HUES48 (cell line): ENCODE measurements at regions not wholly inside any gene's neighbourhood (a gene's known extent, or its start where the extent isn't known, plus 50 kb on each side); places are given as distances from the start of the nearest gene placed in this dataset.
"Not testable (repeated sequence)": the region's sequence is repeated elsewhere in the genome, so short reads cannot be mapped to it uniquely, and the experiment has no call there.

Source experiments
- H3K27ac ChIP-seq: one replicate; pipeline ENCODE4 v1.7.0; 2013; ENCODE audit warnings: low read depth, low read length, inconsistent platforms
- H3K27me3 ChIP-seq: 2 replicates; pipeline ENCODE4 v1.6.1; 2013; ENCODE audit warnings: mild to moderate bottlenecking, low read length; ENCODE audit not compliant: control insufficient read depth, insufficient read depth
- H3K36me3 ChIP-seq: 2 replicates; pipeline ENCODE4 v1.6.1; 2013; ENCODE audit warnings: low read length; ENCODE audit not compliant: control insufficient read depth, insufficient read depth
- H3K4me1 ChIP-seq: 2 replicates; pipeline ENCODE4 v1.6.1; 2013; ENCODE audit warnings: mild to moderate bottlenecking, low read length; ENCODE audit not compliant: control insufficient read depth, insufficient read depth
- H3K4me3 ChIP-seq: 2 replicates; pipeline ENCODE4 v1.5.1; 2013; ENCODE audit warnings: mild to moderate bottlenecking, low read depth, low read length
- H3K9ac ChIP-seq: 2 replicates; pipeline ENCODE4 v1.6.1; 2013; ENCODE audit warnings: mild to moderate bottlenecking, low read depth, low read length, moderate library complexity
- H3K9me3 ChIP-seq: 2 replicates; pipeline ENCODE4 v1.6.1; 2013; ENCODE audit warnings: low read length; ENCODE audit not compliant: control insufficient read depth, insufficient read depth

DNA sequence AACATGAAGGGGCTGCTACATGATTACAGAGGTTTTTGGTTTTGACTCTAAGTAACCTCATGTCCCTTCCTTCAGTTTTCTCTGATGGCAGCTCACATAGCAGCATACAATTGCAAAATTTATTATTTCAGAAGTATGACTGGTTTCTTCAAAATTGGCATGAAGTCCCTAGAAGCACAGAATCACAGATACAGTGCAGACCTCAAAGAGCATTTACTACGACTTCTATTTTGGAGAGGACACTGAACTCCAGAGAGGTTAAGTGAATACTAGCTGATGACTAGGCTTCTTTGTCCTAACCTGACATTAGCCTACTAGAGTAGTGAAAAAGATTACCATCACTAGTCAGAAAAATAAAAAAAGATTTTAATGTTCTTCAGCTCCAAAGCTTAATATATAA is 664.3 kb downstream of the RFPL4B start:
- Histone ChIP-seq H3K4me1 (peaks cover 10% of the 10 kb centered on the region; the same call in 1 of the 2 replicates), H3K27ac (no peak overlapping the region), H3K27me3 (no peaks in the 10 kb centered on the region)

DNA sequence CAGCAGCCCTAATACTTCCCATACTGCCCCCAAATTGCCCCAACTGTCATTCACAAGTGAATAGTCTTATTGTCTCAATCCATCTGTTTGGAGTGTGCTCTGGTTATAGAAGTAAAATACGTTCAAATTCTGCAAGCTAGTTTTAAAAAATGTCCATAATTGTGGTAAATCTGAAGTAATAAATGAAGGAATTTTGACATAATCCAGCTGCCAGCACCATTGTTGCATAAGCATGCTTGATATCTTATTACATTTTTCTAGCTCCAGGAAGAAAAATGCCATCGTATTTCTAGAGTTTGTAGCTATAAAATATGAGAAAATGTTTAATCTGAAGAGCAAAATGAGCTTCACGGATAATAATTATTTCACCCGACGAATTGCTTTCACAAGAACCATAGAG is 664.7 kb downstream of the RFPL4B start:
- Histone ChIP-seq H3K9ac (no peak overlapping the region), H3K27ac (no peak overlapping the region), H3K27me3 (no peaks in the 10 kb centered on the region), H3K36me3 (no peaks in the 10 kb centered on the region), H3K4me1 (peaks cover 10% of the 10 kb centered on the region; the same call in 1 of the 2 replicates), H3K9me3 (no peaks in the 10 kb centered on the region), H3K4me3 (no peak overlapping the region)

More for the DNA sequence above, 664.3 kb downstream of the RFPL4B start:
- H3K9ac ChIP-seq, result no peak overlapping the region
- no peak overlapping the region for H3K4me3 ChIP-seq
- no peaks in the 10 kb centered on the region for H3K36me3 ChIP-seq
- H3K9me3 ChIP-seq, result no peaks in the 10 kb centered on the region

DNA sequence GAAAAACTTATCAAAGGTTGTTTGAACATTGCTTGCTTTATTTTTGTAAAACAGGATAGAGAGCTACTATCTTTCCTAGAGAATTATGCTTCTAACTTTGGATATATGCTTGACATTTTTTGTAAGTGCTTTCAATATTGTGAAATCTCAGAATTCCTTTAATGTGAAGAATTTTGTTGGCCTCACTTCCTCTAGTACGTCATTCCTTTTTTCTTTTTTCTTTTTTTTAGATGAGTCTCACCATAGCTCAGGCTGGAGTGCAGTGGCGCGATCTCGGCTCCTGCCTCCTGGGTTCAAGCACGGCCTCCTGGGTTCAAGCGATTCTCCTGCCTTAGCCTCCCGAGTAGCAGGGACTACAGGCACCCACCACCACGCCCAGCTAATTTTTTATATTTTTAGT is 668.1 kb downstream of the RFPL4B start:
- Histone ChIP-seq H3K27ac (no peak overlapping the region), H3K9me3 (no peaks in the 10 kb centered on the region), H3K4me1 (no peaks in the 10 kb centered on the region), H3K27me3 (no peaks in the 10 kb centered on the region), H3K9ac (no peak overlapping the region), H3K36me3 (no peaks in the 10 kb centered on the region), H3K4me3 (no peak overlapping the region)

DNA sequence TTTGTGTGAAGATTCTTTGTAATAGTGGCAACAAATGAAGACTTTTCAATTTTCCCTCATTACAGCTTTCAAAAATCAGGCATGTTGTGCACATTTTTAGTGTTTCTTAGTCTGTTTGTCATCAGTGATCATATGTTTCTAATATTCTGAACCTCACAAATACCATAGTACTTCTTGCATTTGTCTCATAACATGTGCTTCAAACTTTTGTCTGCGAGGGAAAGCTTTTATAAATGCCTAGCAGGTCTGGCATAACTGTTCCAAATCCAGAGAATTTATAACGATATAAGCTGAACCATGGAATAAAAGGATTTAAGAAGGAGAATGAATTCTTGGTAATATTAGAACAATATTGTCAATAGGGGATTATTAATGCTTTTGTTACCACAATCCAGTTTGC is 670.2 kb downstream of the RFPL4B start:
- Histone ChIP-seq H3K36me3 (no peaks in the 10 kb centered on the region), H3K4me1 (no peaks in the 10 kb centered on the region), H3K27ac (no peak overlapping the region), H3K9me3 (no peaks in the 10 kb centered on the region), H3K9ac (no peak overlapping the region), H3K4me3 (no peak overlapping the region), H3K27me3 (no peaks in the 10 kb centered on the region)

DNA sequence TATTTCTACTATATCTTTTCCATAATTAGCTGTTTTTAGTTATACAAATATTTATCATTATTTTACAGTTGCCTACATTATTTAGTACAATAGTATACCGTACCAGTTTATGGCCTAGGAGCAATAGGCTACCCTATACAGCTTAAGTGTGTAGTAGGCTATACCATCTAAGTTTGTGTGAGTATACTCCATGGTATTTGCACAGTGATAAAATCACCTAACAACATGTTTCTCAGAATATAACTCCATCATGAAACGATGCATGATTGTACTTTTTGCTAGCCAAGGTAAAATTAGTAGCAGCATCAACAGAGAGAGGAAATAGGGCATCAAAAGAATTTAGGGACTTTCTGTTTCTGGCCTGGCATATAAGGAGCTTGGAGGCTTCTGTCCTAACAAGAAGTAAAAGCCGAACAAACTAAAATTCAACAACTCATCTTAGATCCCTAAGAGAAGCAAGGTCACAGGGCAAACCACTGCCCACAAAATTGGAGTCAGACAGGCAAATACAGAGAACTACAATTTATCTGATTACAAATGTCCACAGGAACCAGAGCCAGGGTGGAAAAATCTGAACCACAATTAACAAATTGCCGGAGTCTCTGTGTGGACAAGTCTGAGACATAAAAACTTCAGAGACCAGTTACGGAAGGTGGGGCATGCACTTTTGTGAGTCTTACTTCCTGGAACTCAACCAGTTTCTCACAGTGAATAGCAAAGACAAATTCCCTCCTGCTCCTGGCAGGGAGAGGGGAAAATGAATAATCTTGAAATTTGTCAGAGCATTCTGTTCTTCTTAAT is 671.4 kb downstream of the RFPL4B start:
- H3K4me3 ChIP-seq, result no peak overlapping the region
- H3K36me3 ChIP-seq, result no peaks in the 10 kb centered on the region
- H3K9ac ChIP-seq, result no peak overlapping the region
- H3K4me1 ChIP-seq, result no peaks in the 10 kb centered on the region
- H3K9me3 ChIP-seq, result no peaks in the 10 kb centered on the region
- H3K27me3 ChIP-seq, result no peaks in the 10 kb centered on the region
- H3K27ac ChIP-seq, result no peak overlapping the region

DNA sequence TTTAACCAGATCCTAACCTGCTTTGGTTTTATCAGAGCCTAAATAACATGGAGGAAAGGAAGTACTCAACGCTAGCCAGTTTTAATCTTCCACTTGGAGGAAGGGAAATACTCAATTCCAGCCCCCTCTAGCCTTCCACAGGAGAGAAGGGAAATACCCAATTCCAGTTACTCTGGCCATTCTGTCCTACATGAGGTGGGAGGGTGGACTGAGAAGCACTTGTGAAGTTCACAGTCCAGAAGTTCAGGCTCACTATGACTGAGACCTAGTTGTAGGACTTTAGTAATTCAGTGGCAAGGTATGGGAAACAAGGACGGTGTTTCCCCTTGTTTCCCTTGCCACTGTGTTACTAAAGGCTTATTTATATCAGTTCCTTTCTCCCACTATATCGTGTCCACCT is 672.0 kb downstream of the RFPL4B start:
- Histone ChIP-seq H3K36me3 (no peaks in the 10 kb centered on the region), H3K27ac (no peak overlapping the region), H3K9me3 (no peaks in the 10 kb centered on the region), H3K27me3 (no peaks in the 10 kb centered on the region), H3K9ac (no peak overlapping the region), H3K4me3 (no peak overlapping the region), H3K4me1 (no peaks in the 10 kb centered on the region)

DNA sequence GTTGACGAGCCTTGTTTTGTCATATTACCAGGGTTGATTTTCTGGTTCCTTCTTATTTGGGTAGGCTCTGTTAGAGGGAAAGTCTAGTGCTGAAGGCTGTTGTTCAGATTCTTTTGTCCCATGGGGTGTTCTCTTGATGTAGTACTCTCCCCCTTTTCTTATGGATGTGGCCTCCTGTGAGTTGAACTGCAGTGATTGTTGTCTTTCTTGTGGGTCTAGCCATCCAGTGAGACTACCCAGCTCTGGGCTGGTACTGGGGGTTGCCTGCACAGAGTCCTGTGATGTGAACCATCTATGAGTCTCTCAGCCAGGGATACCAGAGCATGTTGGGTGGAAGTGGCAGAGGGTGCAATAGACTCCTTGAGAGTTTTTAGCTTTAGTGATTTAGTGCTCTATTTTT is 680.6 kb downstream of the RFPL4B start:
- Histone ChIP-seq H3K36me3 (no peaks in the 10 kb centered on the region), H3K9ac (no peak overlapping the region), H3K4me1 (peaks cover 15% of the 10 kb centered on the region), H3K9me3 (no peaks in the 10 kb centered on the region), H3K27me3 (no peaks in the 10 kb centered on the region), H3K27ac (no peak overlapping the region), H3K4me3 (no peak overlapping the region)

DNA sequence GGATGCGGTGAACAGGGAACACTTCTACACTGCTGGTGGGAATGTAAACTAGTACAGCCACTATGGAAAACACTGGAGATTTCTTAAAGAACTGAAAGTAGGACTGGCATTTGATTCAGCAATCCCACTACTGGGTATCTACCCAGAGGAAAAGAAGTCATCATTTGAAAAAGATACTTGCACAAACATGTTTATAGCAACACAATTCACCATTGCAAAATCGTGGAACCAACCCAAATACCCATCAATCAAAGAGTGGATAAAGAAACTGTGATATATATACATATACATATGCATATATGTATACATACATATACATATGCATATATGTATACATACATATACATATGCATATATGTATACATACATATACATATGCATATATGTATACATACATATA is 682.0 kb downstream of the RFPL4B start:
- H3K36me3 ChIP-seq, H3K9me3 ChIP-seq, H3K27me3 ChIP-seq, H3K4me3 ChIP-seq, H3K9ac ChIP-seq, H3K27ac ChIP-seq: not testable (repeated sequence)
- peaks cover 15% of the 10 kb centered on the region for H3K4me1 ChIP-seq

DNA sequence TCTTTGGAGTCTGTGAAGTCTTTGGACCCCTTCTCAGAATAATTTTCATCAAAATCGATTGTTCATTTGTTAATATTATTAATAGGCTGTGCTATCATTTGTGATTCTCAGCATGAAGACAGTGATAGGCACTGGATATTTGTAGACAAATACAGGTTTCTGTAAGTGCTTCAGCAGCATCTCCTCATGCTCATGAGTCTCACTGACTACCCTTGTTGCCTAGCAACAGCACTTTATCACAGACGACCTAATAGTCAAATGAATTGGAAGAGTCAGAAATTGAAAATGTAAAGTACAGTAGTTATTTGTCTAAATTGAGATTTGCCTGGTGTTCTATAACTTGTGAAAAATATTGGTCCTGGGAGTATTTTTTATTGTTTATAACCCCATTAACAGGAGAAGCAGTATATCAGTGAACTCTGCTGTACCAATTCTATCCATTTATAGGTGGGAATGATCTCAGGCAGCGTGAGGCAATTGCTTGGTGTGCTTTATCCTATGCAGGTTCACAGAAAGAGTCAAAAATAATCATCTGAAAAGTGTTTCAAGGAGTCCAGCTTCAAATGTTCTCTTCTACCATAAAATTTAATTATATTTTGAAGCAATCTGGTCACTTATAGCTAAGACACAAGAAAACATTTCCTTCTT is 684.6 kb downstream of the RFPL4B start:
- Histone ChIP-seq H3K4me3 (no peak overlapping the region), H3K36me3 (no peaks in the 10 kb centered on the region), H3K9me3 (no peaks in the 10 kb centered on the region), H3K27me3 (no peaks in the 10 kb centered on the region), H3K4me1 (peaks cover 15% of the 10 kb centered on the region), H3K9ac (no peak overlapping the region), H3K27ac (no peak overlapping the region)

DNA sequence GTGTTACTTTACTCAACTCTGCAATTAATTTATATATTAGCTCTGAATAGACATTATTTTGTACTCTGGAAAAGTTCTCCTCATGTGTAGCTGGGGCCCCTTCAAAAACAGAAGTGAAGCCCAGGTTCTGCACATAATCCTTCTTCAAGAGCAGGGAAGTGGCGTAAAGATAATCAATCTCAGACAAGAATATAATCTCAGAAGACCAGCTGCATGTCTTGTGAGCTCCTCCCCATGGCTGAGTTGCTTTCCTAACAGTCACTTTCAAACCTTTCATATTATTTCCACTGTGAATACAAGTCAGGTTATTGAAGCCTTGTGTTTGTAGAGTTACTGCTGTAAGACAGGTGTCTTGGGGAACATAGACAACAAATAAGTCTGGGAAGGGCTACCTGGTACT is 691.9 kb downstream of the RFPL4B start:
- H3K36me3 ChIP-seq, result no peaks in the 10 kb centered on the region
- no peaks in the 10 kb centered on the region for H3K9me3 ChIP-seq
- no peak overlapping the region for H3K4me3 ChIP-seq
- H3K27ac ChIP-seq, result no peak overlapping the region
- no peaks in the 10 kb centered on the region for H3K27me3 ChIP-seq
- no peak overlapping the region for H3K9ac ChIP-seq
- no peaks in the 10 kb centered on the region for H3K4me1 ChIP-seq

DNA sequence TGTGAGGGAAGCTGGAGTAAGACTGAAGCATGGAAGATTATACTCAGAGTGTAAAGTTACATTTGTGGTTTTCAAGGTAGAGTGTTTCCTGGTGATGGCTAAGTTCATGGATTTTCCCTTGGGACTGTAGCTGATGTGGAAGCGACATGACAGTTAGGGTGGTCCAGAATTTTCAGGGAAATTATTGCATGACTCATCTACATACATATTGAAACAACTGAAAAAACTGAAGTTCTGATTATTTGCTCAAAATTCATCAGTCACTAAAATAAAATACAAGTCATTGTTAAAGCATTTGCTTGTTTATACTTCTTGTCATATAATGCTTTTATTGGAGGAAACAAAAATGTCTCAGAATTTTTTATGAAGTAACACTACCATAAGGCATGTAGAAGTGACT is 700.0 kb downstream of the RFPL4B start:
- H3K9me3 ChIP-seq, result no peaks in the 10 kb centered on the region
- no peaks in the 10 kb centered on the region for H3K27me3 ChIP-seq
- no peaks in the 10 kb centered on the region for H3K36me3 ChIP-seq
- peaks cover 15% of the 10 kb centered on the region; the same call in 1 of the 2 replicates for H3K4me1 ChIP-seq
- no peak overlapping the region for H3K4me3 ChIP-seq
- no peak overlapping the region for H3K9ac ChIP-seq
- H3K27ac ChIP-seq, result no peak overlapping the region
